ENCODE measurements at regions not wholly inside any gene's neighbourhood (a gene's known extent, or its start where the extent isn't known, plus 50 kb on each side); places are given as distances from the start of the nearest gene placed in this dataset.

GRCh38 chr6:97639702-97640101 is 356.7 kb upstream of the MMS22L start:
- TF ChIP-seq CTCF (IDR thresholded peaks at IDR 0.05) (no peak), POLR2A (IDR thresholded peaks at IDR 0.05) (no peak)

Data from testis (tissue), 2 donors.